ENCODE measurements at regions not wholly inside any gene's neighbourhood (a gene's known extent, or its start where the extent isn't known, plus 50 kb on each side); places are given as distances from the start of the nearest gene placed in this dataset.

GRCh38 chr4:67220861-67221260 is 324.4 kb downstream of the CENPC start:
- no peak for DNase-seq

GRCh38 chr4:67218883-67219282 is 326.4 kb downstream of the CENPC start:
- DNase-seq: no peak

GRCh38 chr4:67207941-67208441 is 337.3 kb downstream of the CENPC start:
- no peak for DNase-seq

- DNase-seq: no peak
Measured at GRCh38 chr4:67204441-67204840, 340.9 kb downstream of the CENPC start.

GRCh38 chr4:67201334-67201733 is 344.0 kb downstream of the CENPC start:
- no peak for DNase-seq

- no peak for DNase-seq
Measured at GRCh38 chr4:67198727-67199126, 346.6 kb downstream of the CENPC start.

GRCh38 chr4:67167849-67168248 is 377.5 kb downstream of the CENPC start:
- no peak for DNase-seq

- no peak for DNase-seq
Measured at GRCh38 chr4:67162690-67163089, 382.6 kb downstream of the CENPC start.

- no peak for DNase-seq
Measured at GRCh38 chr4:67161311-67161710, 384.0 kb downstream of the CENPC start.

GRCh38 chr4:67160394-67160793 is 384.9 kb downstream of the CENPC start:
- no peak for DNase-seq

- DNase-seq: no peak
Measured at GRCh38 chr4:67158666-67159065, 386.6 kb downstream of the CENPC start.

- DNase-seq: no peak
Measured at GRCh38 chr4:67152976-67153375, 392.3 kb downstream of the CENPC start.

GRCh38 chr4:67151376-67152343 is 393.6 kb downstream of the CENPC start:
- DNase-seq: no peak

- DNase-seq: no peak
Measured at GRCh38 chr4:67141586-67141985, 403.7 kb downstream of the CENPC start.

- no peak for DNase-seq
Measured at GRCh38 chr4:67134616-67135015, 410.7 kb downstream of the CENPC start.

GRCh38 chr4:67133162-67133561 is 412.1 kb downstream of the CENPC start:
- DNase-seq: no peak

GRCh38 chr4:67131224-67131623 is 414.1 kb downstream of the CENPC start:
- DNase-seq: no peak

- DNase-seq: no peak
Measured at GRCh38 chr4:67130411-67130810, 414.9 kb downstream of the CENPC start.

- no peak for DNase-seq
Measured at GRCh38 chr4:67126570-67126969, 418.7 kb downstream of the CENPC start.

GRCh38 chr4:67125636-67126514 is 419.4 kb downstream of the CENPC start:
- DNase-seq: no peak

- DNase-seq: no peak
Measured at GRCh38 chr4:67124716-67125115, 420.6 kb downstream of the CENPC start.

GRCh38 chr4:67122029-67122428 is 423.3 kb downstream of the CENPC start:
- DNase-seq: no peak

- DNase-seq: no peak
Measured at GRCh38 chr4:67120369-67120768, 424.9 kb downstream of the CENPC start.

GRCh38 chr4:67109276-67109675 is 436.0 kb downstream of the CENPC start:
- no peak for DNase-seq
